Loucy (cell line): ENCODE measurements at regions not wholly inside any gene's neighbourhood (a gene's known extent, or its start where the extent isn't known, plus 50 kb on each side); places are given as distances from the start of the nearest gene placed in this dataset.

Source experiments
- H2AFZ ChIP-seq: fragments of 200-600 bp; sonication (generic); 2 replicates; pipeline ENCODE4 v1.6.0; 2016; ENCODE audit warnings: antibody characterized with exemption, mild to moderate bottlenecking, low read length, moderate library complexity
- H3F3A ChIP-seq: fragments of 200-600 bp; 2 replicates; pipeline ENCODE4 v1.6.0; 2016; ENCODE audit warnings: antibody characterized with exemption, low read depth, mild to moderate bottlenecking
- H3K27me3 ChIP-seq: fragments of 200-600 bp; sonication (generic); 2 replicates; pipeline ENCODE4 v1.6.1; 2014; ENCODE audit warnings: low read length, mild to moderate bottlenecking; ENCODE audit not compliant: insufficient read depth, poor library complexity, severe bottlenecking
- H3K36me3 ChIP-seq: fragments of 200-600 bp; sonication (generic); 2 replicates; pipeline ENCODE4 v1.6.1; 2016; ENCODE audit warnings: low read length; ENCODE audit not compliant: insufficient read depth
- H3K4me1 ChIP-seq: fragments of 200-600 bp; sonication (generic); 2 replicates; pipeline ENCODE4 v1.5.1; 2014; ENCODE audit warnings: low read length, mild to moderate bottlenecking; ENCODE audit not compliant: insufficient read depth, poor library complexity, severe bottlenecking
- H3K4me2 ChIP-seq: fragments of 200-600 bp; sonication (generic); 2 replicates; pipeline ENCODE4 v1.6.0; 2014; ENCODE audit warnings: antibody characterized with exemption, low read length, low read depth, mild to moderate bottlenecking; ENCODE audit not compliant: poor library complexity, severe bottlenecking
- H3K4me3 ChIP-seq: fragments of 200-600 bp; sonication (generic); 2 replicates; pipeline ENCODE4 v1.5.1; 2014; ENCODE audit warnings: low read length, mild to moderate bottlenecking, mixed read lengths; ENCODE audit not compliant: poor library complexity, severe bottlenecking
- H3K79me2 ChIP-seq: fragments of 200-600 bp; sonication (generic); 2 replicates; pipeline ENCODE4 v1.6.1; 2014; ENCODE audit warnings: low read length; ENCODE audit not compliant: insufficient read depth
- H3K9ac ChIP-seq: fragments of 200-600 bp; sonication (generic); 2 replicates; pipeline ENCODE4 v1.6.0; 2014; ENCODE audit warnings: mild to moderate bottlenecking, low read depth, low read length, moderate library complexity; ENCODE audit not compliant: poor library complexity, severe bottlenecking
- H3K9me2 ChIP-seq: fragments of 200-600 bp; sonication (generic); replicated peaks from 2 replicates; pipeline ENCODE4 v1.6.1; 2016; ENCODE audit warnings: low read depth, low read length, mixed read lengths
- H3K9me3 ChIP-seq: fragments of 200-600 bp; sonication (generic); 2 replicates; pipeline ENCODE4 v1.6.1; 2014; ENCODE audit warnings: mild to moderate bottlenecking, antibody characterized with exemption, low read length, low read depth; ENCODE audit not compliant: insufficient read depth
- H4K20me1 ChIP-seq: fragments of 200-600 bp; sonication (generic); 2 replicates; pipeline ENCODE4 v1.6.0; 2014; ENCODE audit warnings: antibody characterized with exemption, low read length, mild to moderate bottlenecking; ENCODE audit not compliant: insufficient read depth, poor library complexity, severe bottlenecking
- CTCF ChIP-seq: fragments of 200-600 bp; sonication (generic); conservative IDR thresholded peaks from 2 replicates; pipeline ENCODE4 v1.5.1; 2014; ENCODE audit warnings: mild to moderate bottlenecking, antibody characterized with exemption, low read length
- EZH2phosphoT487 ChIP-seq: fragments of 200-600 bp; IDR thresholded peaks from 2 replicates; pipeline ENCODE4 v1.6.1; 2018; ENCODE audit warnings: antibody characterized with exemption, mild to moderate bottlenecking, moderate library complexity, borderline replicate concordance

GRCh38 chr6:170122651-170123050, 168.2 kb downstream of the DLL1 start:
- TF ChIP-seq CTCF = no peak
- TF ChIP-seq EZH2phosphoT487 = no peak
- Histone ChIP-seq H3K4me2 (no peak overlapping the region), H3K9me3 (peaks cover 42% of the 10 kb centered on the region), H3F3A (no peaks in the 10 kb centered on the region), H3K79me2 (no peaks in the 10 kb centered on the region), H3K27me3 (no peaks in the 10 kb centered on the region), H3K4me1 (no peaks in the 10 kb centered on the region), H3K4me3 (no peak overlapping the region), H4K20me1 (no peaks in the 10 kb centered on the region), H3K36me3 (no peaks in the 10 kb centered on the region), H3K9me2 (no peaks in the 10 kb centered on the region), H2AFZ (no peak overlapping the region), H3K9ac (no peak overlapping the region)

- H4K20me1 ChIP-seq = no peaks in the 10 kb centered on the region
- H3F3A ChIP-seq = no peaks in the 10 kb centered on the region
- no peaks in the 10 kb centered on the region for H3K9me2 ChIP-seq
- H3K79me2 ChIP-seq = no peaks in the 10 kb centered on the region
- H3K27me3 ChIP-seq = no peaks in the 10 kb centered on the region
- no peaks in the 10 kb centered on the region for H3K4me1 ChIP-seq
- peaks cover 31% of the 10 kb centered on the region for H3K9me3 ChIP-seq
- no peak overlapping the region for H3K4me3 ChIP-seq
- H2AFZ ChIP-seq = no peak overlapping the region
- H3K36me3 ChIP-seq = no peaks in the 10 kb centered on the region
- no peak overlapping the region for H3K4me2 ChIP-seq
- no peak overlapping the region for H3K9ac ChIP-seq
- TF ChIP-seq CTCF = no peak
- TF ChIP-seq EZH2phosphoT487 = no peak
These were observed 173.5 kb downstream of the DLL1 start for GRCh38 chr6:170117111-170117972.

GRCh38 chr6:170116636-170117035, 174.2 kb downstream of the DLL1 start:
- Histone ChIP-seq H3K79me2 (no peaks in the 10 kb centered on the region), H3K4me3 (no peak overlapping the region), H4K20me1 (no peaks in the 10 kb centered on the region), H3K9me2 (no peaks in the 10 kb centered on the region), H3K36me3 (no peaks in the 10 kb centered on the region), H3K4me1 (no peaks in the 10 kb centered on the region), H3K9me3 (peaks cover 24% of the 10 kb centered on the region), H3F3A (no peaks in the 10 kb centered on the region), H3K27me3 (no peaks in the 10 kb centered on the region), H3K4me2 (no peak overlapping the region), H3K9ac (no peak overlapping the region), H2AFZ (no peak overlapping the region)
- TF ChIP-seq EZH2phosphoT487 = no peak
- TF ChIP-seq CTCF = no peak
